Hepatic stellate cell (primary cell): ENCODE measurements at regions not wholly inside any gene's neighbourhood (a gene's known extent, or its start where the extent isn't known, plus 50 kb on each side); places are given as distances from the start of the nearest gene placed in this dataset.
"Not testable (repeated sequence)": the region's sequence is repeated elsewhere in the genome, so short reads cannot be mapped to it uniquely, and the experiment has no call there.

ENCODE experiments used
- DNase-seq: peaks from one replicate; pipeline ENCODE4 v3.0.0; 2011; ENCODE audit warnings: low spot score

GRCh38 chrX:41982953-41983352, 59.6 kb upstream of the CASK start:
- DNase-seq: no peak

- no peak for DNase-seq
Measured at GRCh38 chrX:41981481-41982013, 58.2 kb upstream of the CASK start.

- not testable (repeated sequence) for DNase-seq
Measured at GRCh38 chrX:41974677-41975076, 51.3 kb upstream of the CASK start.

GRCh38 chrX:41973208-41973607, 49.9 kb upstream of the CASK start:
- DNase-seq: no peak
